ENCODE measurements at regions not wholly inside any gene's neighbourhood (a gene's known extent, or its start where the extent isn't known, plus 50 kb on each side); places are given as distances from the start of the nearest gene placed in this dataset.

DNA sequence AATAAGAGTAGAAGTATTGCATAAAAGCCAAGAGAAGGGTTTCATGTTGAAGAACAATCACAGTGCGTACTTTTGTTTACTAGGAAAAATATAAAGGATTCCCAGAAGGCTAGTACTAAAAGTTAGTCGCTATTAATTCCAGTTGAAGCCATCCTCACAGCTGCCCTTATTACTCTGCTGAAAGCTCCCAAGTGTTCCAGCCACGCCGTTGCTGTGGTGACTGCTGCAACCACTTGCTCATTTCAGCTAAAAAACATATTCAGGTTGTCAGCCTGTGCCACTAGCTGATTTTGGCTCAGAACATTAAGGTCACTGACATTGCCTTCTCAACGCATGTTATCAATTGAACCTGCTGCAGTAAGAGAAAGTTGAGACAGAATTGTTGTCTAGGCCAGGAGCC lies 87.1 kb upstream of the FNDC3A start:
- Histone ChIP-seq H3K27me3 (ENCODE audit: control insufficient read depth, low read length) (peaks cover 8% of the 10 kb centered on the region), H3K4me3 (ENCODE audit: low read length) (no peak overlapping the region), H3K79me2 (ENCODE audit: control insufficient read depth, low read length) (no peaks in the 10 kb centered on the region), H3K4me1 (ENCODE audit: control insufficient read depth, low read length) (no peaks in the 10 kb centered on the region), H3K9me3 (ENCODE audit: control insufficient read depth, insufficient read depth, low read length) (no peaks in the 10 kb centered on the region), H3K4me2 (ENCODE audit: low read length) (no peak overlapping the region), H3K36me3 (ENCODE audit: control insufficient read depth, low read length) (no peaks in the 10 kb centered on the region), H3F3A (ENCODE audit: control insufficient read depth, insufficient read depth) (no peaks in the 10 kb centered on the region), H3K27ac (ENCODE audit: low read depth, low read length) (no peak overlapping the region), H3K9me2 (replicated peaks; ENCODE audit: control insufficient read depth, low read length) (no peaks in the 10 kb centered on the region), H4K20me1 (ENCODE audit: control insufficient read depth, insufficient read depth, low read depth, low read length) (no peaks in the 10 kb centered on the region)
- TF ChIP-seq, protein P1, sequence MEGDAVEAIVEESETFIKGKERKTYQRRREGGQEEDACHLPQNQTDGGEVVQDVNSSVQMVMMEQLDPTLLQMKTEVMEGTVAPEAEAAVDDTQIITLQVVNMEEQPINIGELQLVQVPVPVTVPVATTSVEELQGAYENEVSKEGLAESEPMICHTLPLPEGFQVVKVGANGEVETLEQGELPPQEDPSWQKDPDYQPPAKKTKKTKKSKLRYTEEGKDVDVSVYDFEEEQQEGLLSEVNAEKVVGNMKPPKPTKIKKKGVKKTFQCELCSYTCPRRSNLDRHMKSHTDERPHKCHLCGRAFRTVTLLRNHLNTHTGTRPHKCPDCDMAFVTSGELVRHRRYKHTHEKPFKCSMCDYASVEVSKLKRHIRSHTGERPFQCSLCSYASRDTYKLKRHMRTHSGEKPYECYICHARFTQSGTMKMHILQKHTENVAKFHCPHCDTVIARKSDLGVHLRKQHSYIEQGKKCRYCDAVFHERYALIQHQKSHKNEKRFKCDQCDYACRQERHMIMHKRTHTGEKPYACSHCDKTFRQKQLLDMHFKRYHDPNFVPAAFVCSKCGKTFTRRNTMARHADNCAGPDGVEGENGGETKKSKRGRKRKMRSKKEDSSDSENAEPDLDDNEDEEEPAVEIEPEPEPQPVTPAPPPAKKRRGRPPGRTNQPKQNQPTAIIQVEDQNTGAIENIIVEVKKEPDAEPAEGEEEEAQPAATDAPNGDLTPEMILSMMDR (IDR thresholded peaks at IDR 0.05; ENCODE audit: low read depth, low read length, poor library complexity, severe bottlenecking): no peak
- TF ChIP-seq EZH2phosphoT487 (IDR thresholded peaks at IDR 0.05; ENCODE audit: borderline replicate concordance, low read length): no peak

- H4K20me1 ChIP-seq (ENCODE audit: control insufficient read depth, insufficient read depth, low read depth, low read length): no peaks in the 10 kb centered on the region
- H3K27me3 ChIP-seq (ENCODE audit: control insufficient read depth, low read length): peaks cover under 1% of the 10 kb centered on the region; the same call in 1 of the 2 replicates
- no peak overlapping the region for H3K4me3 ChIP-seq (ENCODE audit: low read length)
- no peak for TF ChIP-seq EZH2phosphoT487 (IDR thresholded peaks at IDR 0.05; ENCODE audit: borderline replicate concordance, low read length)
- TF ChIP-seq, protein P1 (IDR thresholded peaks at IDR 0.05; ENCODE audit: low read depth, low read length, poor library complexity, severe bottlenecking): no peak
- no peaks in the 10 kb centered on the region for H3K36me3 ChIP-seq (ENCODE audit: control insufficient read depth, low read length)
- H3K9me3 ChIP-seq (ENCODE audit: control insufficient read depth, insufficient read depth, low read length): no peaks in the 10 kb centered on the region
- no peak overlapping the region for H3K4me2 ChIP-seq (ENCODE audit: low read length)
- H3K9me2 ChIP-seq (replicated peaks; ENCODE audit: control insufficient read depth, low read length): no peaks in the 10 kb centered on the region
- H3K79me2 ChIP-seq (ENCODE audit: control insufficient read depth, low read length): no peaks in the 10 kb centered on the region
- H3F3A ChIP-seq (ENCODE audit: control insufficient read depth, insufficient read depth): no peaks in the 10 kb centered on the region
- H3K27ac ChIP-seq (ENCODE audit: low read depth, low read length): no peak overlapping the region
- no peaks in the 10 kb centered on the region for H3K4me1 ChIP-seq (ENCODE audit: control insufficient read depth, low read length)
These were observed 85.3 kb upstream of the FNDC3A start for GRCh38 chr13:48890391-48890790.

DNA sequence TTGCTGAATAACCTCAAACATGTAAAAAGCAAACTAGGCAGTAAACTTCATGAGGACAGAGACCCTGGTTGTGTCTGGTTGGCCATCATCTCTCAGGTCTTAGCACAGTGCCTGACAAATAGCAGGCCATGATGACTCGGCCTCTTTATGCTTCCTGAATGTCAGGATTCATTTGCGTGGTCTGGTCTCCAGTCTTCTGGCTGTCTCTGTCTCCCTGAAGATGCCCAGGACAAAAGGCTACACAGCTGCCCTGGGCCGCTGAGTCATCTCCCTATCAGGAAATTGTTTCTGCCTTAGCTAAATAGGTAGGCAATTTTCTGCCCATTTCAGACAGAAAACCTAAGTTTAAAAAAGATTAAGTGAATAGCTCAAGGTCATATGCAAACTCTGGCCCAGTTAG lies 84.1 kb upstream of the FNDC3A start:
- Histone ChIP-seq H3K9me2 (replicated peaks; ENCODE audit: control insufficient read depth, low read length) (no peaks in the 10 kb centered on the region), H3K4me1 (ENCODE audit: control insufficient read depth, low read length) (no peaks in the 10 kb centered on the region), H4K20me1 (ENCODE audit: control insufficient read depth, insufficient read depth, low read depth, low read length) (no peaks in the 10 kb centered on the region), H3K27ac (ENCODE audit: low read depth, low read length) (no peak overlapping the region), H3K4me3 (ENCODE audit: low read length) (no peak overlapping the region), H3K9me3 (ENCODE audit: control insufficient read depth, insufficient read depth, low read length) (no peaks in the 10 kb centered on the region), H3K27me3 (ENCODE audit: control insufficient read depth, low read length) (no peaks in the 10 kb centered on the region), H3F3A (ENCODE audit: control insufficient read depth, insufficient read depth) (no peaks in the 10 kb centered on the region), H3K79me2 (ENCODE audit: control insufficient read depth, low read length) (no peaks in the 10 kb centered on the region), H3K4me2 (ENCODE audit: low read length) (no peak overlapping the region), H3K36me3 (ENCODE audit: control insufficient read depth, low read length) (no peaks in the 10 kb centered on the region)
- no peak for TF ChIP-seq EZH2phosphoT487 (IDR thresholded peaks at IDR 0.05; ENCODE audit: borderline replicate concordance, low read length)
- TF ChIP-seq, protein P1 (IDR thresholded peaks at IDR 0.05; ENCODE audit: low read depth, low read length, poor library complexity, severe bottlenecking): no peak

Data from DOHH2 (cell line).